HepG2 (cell line): ENCODE measurements at regions not wholly inside any gene's neighbourhood (a gene's known extent, or its start where the extent isn't known, plus 50 kb on each side); places are given as distances from the start of the nearest gene placed in this dataset.
A peak's percentile ranks its signal among the peaks of the same experiment; 100 is the strongest.

Source experiments
- FOXK1 ChIP-seq: sonication (generic); formaldehyde crosslinking; IDR thresholded peaks from 2 replicates; pipeline ENCODE4 v1.4.0; 2020; ENCODE audit warnings: low read depth, missing genetic modification reagents, borderline replicate concordance
- PLRG1 ChIP-seq: fragments of 450-650 bp; conservative IDR thresholded peaks from 2 replicates; pipeline ENCODE4 v1.6.1; 2016
- RBFOX2 ChIP-seq: fragments of 200-400 bp; formaldehyde crosslinking; IDR thresholded peaks from 2 replicates; pipeline ENCODE4 v1.6.1; 2017; ENCODE audit warnings: low read depth, mild to moderate bottlenecking, low read length
- RFXAP ChIP-seq: sonication (generic); formaldehyde crosslinking; IDR thresholded peaks from 2 replicates; pipeline ENCODE4 v1.4.0; 2020; ENCODE audit warnings: missing genetic modification reagents, borderline replicate concordance
- SCMH1 ChIP-seq: sonication (generic); formaldehyde crosslinking; IDR thresholded peaks from 2 replicates; pipeline ENCODE4 v1.9.0; 2021; ENCODE audit warnings: missing genetic modification reagents, mild to moderate bottlenecking, borderline replicate concordance
- SMARCE1 ChIP-seq: fragments of 450-650 bp; IDR thresholded peaks from 2 replicates; pipeline ENCODE4 v1.6.1; 2017; ENCODE audit warnings: borderline replicate concordance
- YY1 ChIP-seq: IDR thresholded peaks from 2 replicates; pipeline ENCODE4 v1.6.1; 2011; ENCODE audit warnings: low read length, low read depth, moderate library complexity, mild to moderate bottlenecking; ENCODE audit not compliant: insufficient read depth, insufficient replicate concordance
- ZNF10 ChIP-seq: sonication (generic); formaldehyde crosslinking; IDR thresholded peaks from 2 replicates; pipeline ENCODE4 v1.4.0; 2020; ENCODE audit warnings: mild to moderate bottlenecking, low read depth, missing genetic modification reagents, borderline replicate concordance
- ZNF607 ChIP-seq: sonication (generic); formaldehyde crosslinking; IDR thresholded peaks from 2 replicates; pipeline ENCODE4 v1.5.1; 2020; ENCODE audit warnings: missing genetic modification reagents, mild to moderate bottlenecking, borderline replicate concordance
- TF ChIP-seq, protein P1 (sequence below): sonication (generic); formaldehyde crosslinking; IDR thresholded peaks from 2 replicates; pipeline ENCODE4 v1.5.1; 2020; ENCODE audit warnings: mild to moderate bottlenecking, missing genetic modification reagents, borderline replicate concordance
- TF ChIP-seq, protein P2 (sequence below): IDR thresholded peaks from 2 replicates; pipeline ENCODE4 v1.6.1; 2016; ENCODE audit warnings: low read depth, borderline replicate concordance
- TF ChIP-seq, protein P3 (sequence below): IDR thresholded peaks from 2 replicates; pipeline ENCODE4 v1.6.1; 2016; ENCODE audit warnings: low read depth
- TF ChIP-seq, protein P4 (sequence below): sonication (generic); formaldehyde crosslinking; IDR thresholded peaks from 2 replicates; pipeline ENCODE4 v1.4.0; 2020; ENCODE audit warnings: missing genetic modification reagents, borderline replicate concordance
- TF ChIP-seq, protein P5 (sequence below): sonication (generic); formaldehyde crosslinking; IDR thresholded peaks from 2 replicates; pipeline ENCODE4 v1.4.0; 2020; ENCODE audit warnings: missing genetic modification reagents, low read depth, mild to moderate bottlenecking, borderline replicate concordance

DNA sequence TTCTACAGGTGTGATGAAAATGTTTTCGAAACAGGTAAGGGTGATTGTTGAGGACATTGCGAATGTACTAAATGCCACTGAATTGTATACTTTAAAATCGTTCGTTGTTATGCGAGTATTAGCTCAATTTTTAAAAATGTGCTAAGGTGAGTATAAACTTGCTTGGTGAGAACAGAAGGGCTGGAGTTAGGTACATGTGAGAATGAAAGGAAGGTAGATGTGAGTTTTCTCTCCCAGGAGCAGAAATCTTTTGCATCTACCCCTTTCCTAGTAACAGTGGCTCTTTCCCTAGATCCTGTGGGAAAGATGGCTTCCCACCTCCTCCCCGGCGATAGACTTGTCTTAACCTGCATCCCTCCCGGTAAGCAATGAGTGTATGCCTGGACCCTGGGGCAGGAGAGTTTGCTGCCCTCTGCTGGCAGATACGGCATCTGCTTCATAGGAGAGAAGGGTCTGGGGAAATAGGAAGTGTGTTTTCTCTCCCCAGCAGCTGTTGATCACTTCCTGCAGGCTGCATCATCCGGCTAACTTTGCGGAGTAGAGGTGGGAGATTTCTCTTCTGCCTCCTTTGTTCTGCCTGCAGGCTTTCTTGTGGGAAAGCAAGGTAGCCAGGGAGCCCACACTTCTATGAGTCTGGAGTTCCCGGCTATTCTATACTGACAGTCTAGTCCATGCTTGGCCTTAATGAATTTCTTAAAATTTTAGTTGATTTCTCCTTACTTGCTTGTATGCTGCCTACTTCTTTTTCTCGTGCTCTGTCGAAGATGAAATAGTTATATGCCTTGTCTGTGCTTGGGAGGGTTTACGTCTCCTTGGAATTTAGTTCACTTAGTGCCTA is 373.3 kb upstream of the SEMA6A start (continued):
- TF ChIP-seq, protein P1, sequence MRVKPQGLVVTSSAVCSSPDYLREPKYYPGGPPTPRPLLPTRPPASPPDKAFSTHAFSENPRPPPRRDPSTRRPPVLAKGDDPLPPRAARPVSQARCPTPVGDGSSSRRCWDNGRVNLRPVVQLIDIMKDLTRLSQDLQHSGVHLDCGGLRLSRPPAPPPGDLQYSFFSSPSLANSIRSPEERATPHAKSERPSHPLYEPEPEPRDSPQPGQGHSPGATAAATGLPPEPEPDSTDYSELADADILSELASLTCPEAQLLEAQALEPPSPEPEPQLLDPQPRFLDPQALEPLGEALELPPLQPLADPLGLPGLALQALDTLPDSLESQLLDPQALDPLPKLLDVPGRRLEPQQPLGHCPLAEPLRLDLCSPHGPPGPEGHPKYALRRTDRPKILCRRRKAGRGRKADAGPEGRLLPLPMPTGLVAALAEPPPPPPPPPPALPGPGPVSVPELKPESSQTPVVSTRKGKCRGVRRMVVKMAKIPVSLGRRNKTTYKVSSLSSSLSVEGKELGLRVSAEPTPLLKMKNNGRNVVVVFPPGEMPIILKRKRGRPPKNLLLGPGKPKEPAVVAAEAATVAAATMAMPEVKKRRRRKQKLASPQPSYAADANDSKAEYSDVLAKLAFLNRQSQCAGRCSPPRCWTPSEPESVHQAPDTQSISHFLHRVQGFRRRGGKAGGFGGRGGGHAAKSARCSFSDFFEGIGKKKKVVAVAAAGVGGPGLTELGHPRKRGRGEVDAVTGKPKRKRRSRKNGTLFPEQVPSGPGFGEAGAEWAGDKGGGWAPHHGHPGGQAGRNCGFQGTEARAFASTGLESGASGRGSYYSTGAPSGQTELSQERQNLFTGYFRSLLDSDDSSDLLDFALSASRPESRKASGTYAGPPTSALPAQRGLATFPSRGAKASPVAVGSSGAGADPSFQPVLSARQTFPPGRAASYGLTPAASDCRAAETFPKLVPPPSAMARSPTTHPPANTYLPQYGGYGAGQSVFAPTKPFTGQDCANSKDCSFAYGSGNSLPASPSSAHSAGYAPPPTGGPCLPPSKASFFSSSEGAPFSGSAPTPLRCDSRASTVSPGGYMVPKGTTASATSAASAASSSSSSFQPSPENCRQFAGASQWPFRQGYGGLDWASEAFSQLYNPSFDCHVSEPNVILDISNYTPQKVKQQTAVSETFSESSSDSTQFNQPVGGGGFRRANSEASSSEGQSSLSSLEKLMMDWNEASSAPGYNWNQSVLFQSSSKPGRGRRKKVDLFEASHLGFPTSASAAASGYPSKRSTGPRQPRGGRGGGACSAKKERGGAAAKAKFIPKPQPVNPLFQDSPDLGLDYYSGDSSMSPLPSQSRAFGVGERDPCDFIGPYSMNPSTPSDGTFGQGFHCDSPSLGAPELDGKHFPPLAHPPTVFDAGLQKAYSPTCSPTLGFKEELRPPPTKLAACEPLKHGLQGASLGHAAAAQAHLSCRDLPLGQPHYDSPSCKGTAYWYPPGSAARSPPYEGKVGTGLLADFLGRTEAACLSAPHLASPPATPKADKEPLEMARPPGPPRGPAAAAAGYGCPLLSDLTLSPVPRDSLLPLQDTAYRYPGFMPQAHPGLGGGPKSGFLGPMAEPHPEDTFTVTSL (CRISPR knock-in tag): no peak
- TF ChIP-seq, protein P2, sequence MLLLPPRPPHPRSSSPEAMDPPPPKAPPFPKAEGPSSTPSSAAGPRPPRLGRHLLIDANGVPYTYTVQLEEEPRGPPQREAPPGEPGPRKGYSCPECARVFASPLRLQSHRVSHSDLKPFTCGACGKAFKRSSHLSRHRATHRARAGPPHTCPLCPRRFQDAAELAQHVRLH (CRISPR knock-in tag): 0 out of 2 replicates have a peak, but pooled peaks have one; percentile 64
- TF ChIP-seq YY1: peak; percentile 72
- no peak for TF ChIP-seq ZNF607 (CRISPR knock-in tag)
- TF ChIP-seq RFXAP: no peak
- peak; percentile 26; the same call in 1 of the 2 replicates for TF ChIP-seq FOXK1 (CRISPR knock-in tag)
- TF ChIP-seq SMARCE1: no peak
- TF ChIP-seq ZNF10 (CRISPR knock-in tag): no peak
- TF ChIP-seq, protein P3, sequence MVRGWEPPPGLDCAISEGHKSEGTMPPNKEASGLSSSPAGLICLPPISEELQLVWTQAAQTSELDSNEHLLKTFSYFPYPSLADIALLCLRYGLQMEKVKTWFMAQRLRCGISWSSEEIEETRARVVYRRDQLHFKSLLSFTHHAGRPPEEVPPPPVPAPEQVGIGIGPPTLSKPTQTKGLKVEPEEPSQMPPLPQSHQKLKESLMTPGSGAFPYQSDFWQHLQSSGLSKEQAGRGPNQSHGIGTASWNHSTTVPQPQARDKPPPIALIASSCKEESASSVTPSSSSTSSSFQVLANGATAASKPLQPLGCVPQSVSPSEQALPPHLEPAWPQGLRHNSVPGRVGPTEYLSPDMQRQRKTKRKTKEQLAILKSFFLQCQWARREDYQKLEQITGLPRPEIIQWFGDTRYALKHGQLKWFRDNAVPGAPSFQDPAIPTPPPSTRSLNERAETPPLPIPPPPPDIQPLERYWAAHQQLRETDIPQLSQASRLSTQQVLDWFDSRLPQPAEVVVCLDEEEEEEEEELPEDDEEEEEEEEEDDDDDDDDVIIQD (CRISPR knock-in tag): peak; percentile 84
- TF ChIP-seq, protein P4, sequence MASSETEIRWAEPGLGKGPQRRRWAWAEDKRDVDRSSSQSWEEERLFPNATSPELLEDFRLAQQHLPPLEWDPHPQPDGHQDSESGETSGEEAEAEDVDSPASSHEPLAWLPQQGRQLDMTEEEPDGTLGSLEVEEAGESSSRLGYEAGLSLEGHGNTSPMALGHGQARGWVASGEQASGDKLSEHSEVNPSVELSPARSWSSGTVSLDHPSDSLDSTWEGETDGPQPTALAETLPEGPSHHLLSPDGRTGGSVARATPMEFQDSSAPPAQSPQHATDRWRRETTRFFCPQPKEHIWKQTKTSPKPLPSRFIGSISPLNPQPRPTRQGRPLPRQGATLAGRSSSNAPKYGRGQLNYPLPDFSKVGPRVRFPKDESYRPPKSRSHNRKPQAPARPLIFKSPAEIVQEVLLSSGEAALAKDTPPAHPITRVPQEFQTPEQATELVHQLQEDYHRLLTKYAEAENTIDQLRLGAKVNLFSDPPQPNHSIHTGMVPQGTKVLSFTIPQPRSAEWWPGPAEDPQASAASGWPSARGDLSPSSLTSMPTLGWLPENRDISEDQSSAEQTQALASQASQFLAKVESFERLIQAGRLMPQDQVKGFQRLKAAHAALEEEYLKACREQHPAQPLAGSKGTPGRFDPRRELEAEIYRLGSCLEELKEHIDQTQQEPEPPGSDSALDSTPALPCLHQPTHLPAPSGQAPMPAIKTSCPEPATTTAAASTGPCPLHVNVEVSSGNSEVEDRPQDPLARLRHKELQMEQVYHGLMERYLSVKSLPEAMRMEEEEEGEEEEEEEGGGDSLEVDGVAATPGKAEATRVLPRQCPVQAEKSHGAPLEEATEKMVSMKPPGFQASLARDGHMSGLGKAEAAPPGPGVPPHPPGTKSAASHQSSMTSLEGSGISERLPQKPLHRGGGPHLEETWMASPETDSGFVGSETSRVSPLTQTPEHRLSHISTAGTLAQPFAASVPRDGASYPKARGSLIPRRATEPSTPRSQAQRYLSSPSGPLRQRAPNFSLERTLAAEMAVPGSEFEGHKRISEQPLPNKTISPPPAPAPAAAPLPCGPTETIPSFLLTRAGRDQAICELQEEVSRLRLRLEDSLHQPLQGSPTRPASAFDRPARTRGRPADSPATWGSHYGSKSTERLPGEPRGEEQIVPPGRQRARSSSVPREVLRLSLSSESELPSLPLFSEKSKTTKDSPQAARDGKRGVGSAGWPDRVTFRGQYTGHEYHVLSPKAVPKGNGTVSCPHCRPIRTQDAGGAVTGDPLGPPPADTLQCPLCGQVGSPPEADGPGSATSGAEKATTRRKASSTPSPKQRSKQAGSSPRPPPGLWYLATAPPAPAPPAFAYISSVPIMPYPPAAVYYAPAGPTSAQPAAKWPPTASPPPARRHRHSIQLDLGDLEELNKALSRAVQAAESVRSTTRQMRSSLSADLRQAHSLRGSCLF (CRISPR knock-in tag): no peak
- TF ChIP-seq, protein P5, sequence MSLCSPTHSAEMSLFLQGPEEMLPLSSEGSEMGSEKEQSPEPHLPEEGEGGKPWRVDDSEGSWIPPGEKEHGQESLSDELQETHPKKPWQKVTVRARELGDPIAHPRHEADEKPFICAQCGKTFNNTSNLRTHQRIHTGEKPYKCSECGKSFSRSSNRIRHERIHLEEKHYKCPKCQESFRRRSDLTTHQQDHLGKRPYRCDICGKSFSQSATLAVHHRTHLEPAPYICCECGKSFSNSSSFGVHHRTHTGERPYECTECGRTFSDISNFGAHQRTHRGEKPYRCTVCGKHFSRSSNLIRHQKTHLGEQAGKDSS: peak; percentile 66; the same call in 1 of the 2 replicates
- TF ChIP-seq PLRG1: no peak
- TF ChIP-seq SCMH1 (CRISPR knock-in tag): no peak
- no peak for TF ChIP-seq RBFOX2
